ENCODE measurements at regions not wholly inside any gene's neighbourhood (a gene's known extent, or its start where the extent isn't known, plus 50 kb on each side); places are given as distances from the start of the nearest gene placed in this dataset.
"Not testable (repeated sequence)": the region's sequence is repeated elsewhere in the genome, so short reads cannot be mapped to it uniquely, and the experiment has no call there.

GRCh38 chr7:6938284-6938683, 112.2 kb upstream of the CCZ1B start:
- not testable (repeated sequence) for DNase-seq (ENCODE audit: low read depth in 1 of 2, low spot score in 1 of 2)

GRCh38 chr7:6939126-6939525, 113.1 kb upstream of the CCZ1B start:
- DNase-seq (ENCODE audit: low read depth in 1 of 2, low spot score in 1 of 2) = not testable (repeated sequence)

- not testable (repeated sequence) for DNase-seq (ENCODE audit: low read depth in 1 of 2, low spot score in 1 of 2)
Observed at GRCh38 chr7:6939896-6940295, 113.8 kb upstream of the CCZ1B start.

DNA sequence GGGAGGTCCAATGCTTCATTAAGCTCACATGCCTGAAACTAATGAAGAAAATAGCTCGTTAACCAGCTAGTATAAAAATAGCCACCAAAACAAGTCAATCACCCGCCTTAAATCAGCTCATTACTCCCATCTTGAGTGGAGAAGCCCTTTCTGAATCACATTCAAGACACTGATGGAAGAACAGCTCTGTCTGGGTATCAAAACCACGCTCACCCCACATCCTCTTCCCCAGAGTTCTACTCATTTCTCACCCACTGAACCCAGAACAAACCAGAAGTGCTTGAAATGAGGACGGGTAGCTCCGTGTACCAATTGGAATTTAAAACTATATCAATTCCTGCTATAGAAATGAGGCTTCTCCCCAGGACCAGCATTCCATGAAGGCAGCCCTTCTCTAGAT, 120.8 kb upstream of the CCZ1B start:
- DNase-seq (ENCODE audit: low read depth in 1 of 2, low spot score in 1 of 2) = not testable (repeated sequence)

- DNase-seq (ENCODE audit: low read depth in 1 of 2, low spot score in 1 of 2) = not testable (repeated sequence)
Observed at GRCh38 chr7:6950231-6950630, 124.2 kb upstream of the CCZ1B start.

DNA sequence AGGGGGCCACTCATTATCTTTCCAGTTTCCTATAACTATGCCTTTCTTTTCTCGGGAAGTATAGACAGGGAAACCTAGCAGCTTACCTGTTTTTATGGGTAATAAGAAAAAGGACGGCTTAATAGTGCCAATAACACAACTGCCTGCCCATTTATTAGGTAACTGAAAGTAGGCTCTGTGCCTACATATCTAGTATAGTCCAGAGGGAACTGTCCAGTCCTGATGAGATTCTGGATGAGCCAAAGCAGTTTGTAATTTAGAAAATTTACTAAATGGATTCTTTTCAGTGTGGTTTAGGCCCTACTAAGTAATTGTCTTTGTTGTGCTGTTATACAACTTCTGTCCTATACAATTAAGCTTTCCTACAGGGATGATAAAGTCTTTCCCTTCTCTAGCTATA, 125.5 kb upstream of the CCZ1B start:
- not testable (repeated sequence) for DNase-seq (ENCODE audit: low read depth in 1 of 2, low spot score in 1 of 2)

DNA sequence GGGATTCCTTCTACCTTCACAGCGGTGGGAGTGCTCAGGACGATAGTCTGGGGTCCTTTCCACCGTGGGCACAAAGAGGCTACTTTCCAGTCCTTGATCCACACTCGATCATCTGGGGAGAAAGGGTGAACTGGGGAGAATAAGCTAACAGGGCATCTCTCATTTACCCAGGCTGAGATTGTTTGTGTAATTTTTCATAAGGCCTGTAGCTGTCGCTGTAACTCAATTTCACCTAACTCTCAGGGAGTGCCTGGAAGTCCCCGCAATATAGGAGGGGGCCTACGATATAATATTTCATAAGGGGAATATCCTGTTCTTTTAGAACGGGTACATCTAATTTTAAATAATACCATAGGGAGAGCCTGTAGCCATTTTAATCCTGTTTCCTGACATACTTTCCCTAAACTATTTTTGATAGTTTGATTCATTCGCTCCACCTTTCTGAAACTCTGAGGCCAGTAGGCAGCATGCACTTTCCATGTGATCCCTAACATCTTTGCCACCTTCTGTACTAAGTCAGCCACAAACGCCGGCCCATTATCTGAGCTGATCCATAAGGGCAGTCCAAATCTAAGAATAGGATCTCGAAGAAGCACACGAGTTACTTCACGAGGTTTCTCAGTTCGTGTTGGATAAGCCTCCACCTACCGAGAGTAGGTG, 127.2 kb upstream of the CCZ1B start:
- DNase-seq (ENCODE audit: low read depth in 1 of 2, low spot score in 1 of 2) = not testable (repeated sequence)

- DNase-seq (ENCODE audit: low read depth in 1 of 2, low spot score in 1 of 2) = not testable (repeated sequence)
Observed at GRCh38 chr7:6953798-6954181, 127.7 kb upstream of the CCZ1B start.

DNA sequence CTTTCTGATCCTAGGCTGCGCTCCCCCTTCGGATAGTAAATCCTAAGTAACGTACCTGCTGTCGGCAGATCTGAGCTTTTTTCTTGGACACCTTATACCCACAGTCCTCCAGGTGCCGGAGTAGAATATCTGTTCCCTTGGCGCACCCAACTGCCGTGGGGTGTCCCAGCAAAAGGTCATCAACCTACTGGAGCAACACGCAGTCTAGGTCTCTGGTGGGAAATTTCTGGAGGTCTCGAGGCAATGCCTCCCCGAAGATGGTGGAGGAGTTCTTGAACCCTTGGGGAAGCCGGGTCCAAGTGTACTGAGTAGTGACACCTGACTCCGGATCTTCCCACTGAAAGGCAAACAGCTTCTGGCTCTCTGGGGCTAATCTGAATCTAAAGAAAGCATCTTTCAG, 129.3 kb upstream of the CCZ1B start:
- DNase-seq (ENCODE audit: low read depth in 1 of 2, low spot score in 1 of 2) = not testable (repeated sequence)

DNA sequence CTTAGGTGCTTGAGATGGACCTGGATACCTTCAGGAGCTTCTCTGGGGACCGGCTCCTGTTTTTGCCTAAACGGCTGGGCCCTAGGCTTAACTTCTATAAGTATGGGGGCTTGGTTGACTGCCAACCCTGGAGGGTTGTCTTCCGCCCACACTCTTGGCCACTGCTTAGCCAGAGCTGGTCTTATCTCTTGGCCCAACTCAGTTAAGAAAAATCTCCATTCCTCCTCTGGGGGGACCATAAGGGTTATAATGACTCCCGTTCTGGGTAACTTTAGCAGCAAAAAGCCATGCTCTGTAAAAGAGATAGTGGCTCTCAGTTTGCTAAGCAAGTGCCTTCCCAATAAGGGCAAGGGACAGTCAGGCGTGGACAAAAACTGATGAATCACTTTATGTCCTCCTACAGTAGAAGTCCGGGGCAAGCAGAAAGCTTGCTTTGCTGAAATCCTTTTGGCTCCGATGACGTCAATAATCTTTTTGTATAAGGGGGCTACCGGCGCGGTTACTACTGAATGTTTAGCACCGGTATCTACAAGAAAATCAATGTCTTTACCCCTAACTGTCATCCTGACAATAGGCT, 130.0 kb upstream of the CCZ1B start:
- DNase-seq (ENCODE audit: low read depth in 1 of 2, low spot score in 1 of 2) = not testable (repeated sequence)

DNA sequence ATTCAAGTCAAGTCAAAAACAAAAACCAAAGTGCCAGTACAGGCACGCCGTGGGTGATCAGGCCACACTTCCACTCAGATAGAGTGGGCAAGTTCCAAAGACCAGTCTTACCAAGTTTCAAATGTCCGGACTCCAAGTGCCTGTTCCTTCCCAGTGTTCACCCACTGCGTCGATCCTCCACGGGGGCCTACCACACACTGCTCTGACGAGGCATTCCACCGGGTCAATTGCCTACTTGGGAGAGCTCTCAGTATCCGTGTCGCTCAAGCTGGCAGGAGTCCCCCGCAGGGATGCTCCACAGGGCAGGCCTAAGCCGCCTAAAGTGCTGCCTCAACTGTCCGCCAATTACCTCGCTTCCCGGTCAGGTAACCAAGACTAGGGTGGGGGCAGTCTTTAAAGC, 132.3 kb upstream of the CCZ1B start:
- not testable (repeated sequence) for DNase-seq (ENCODE audit: low read depth in 1 of 2, low spot score in 1 of 2)

DNA sequence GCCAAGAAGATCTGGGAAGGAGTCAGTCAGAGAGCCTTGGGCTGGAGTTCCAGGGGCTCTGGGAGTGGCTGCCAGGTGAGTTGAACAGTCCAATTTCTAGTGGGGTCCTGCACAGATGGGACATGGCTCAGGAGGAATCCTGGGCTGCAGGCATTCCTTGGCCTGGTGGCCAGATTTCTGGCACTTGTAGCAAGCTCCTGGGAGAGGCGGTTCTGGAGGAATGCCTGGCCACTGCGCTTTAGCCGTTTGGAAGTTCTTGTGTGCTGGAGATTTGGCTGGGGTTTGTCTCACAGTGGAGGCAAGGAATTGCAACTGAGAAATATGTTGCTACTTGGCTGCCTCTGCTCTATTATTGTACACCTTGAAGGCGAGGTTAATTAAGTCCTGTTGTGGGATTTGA, 133.9 kb upstream of the CCZ1B start:
- DNase-seq (ENCODE audit: low read depth in 1 of 2, low spot score in 1 of 2) = not testable (repeated sequence)

- not testable (repeated sequence) for DNase-seq (ENCODE audit: low read depth in 1 of 2, low spot score in 1 of 2)
Observed at GRCh38 chr7:6962871-6963270, 136.8 kb upstream of the CCZ1B start.

DNA sequence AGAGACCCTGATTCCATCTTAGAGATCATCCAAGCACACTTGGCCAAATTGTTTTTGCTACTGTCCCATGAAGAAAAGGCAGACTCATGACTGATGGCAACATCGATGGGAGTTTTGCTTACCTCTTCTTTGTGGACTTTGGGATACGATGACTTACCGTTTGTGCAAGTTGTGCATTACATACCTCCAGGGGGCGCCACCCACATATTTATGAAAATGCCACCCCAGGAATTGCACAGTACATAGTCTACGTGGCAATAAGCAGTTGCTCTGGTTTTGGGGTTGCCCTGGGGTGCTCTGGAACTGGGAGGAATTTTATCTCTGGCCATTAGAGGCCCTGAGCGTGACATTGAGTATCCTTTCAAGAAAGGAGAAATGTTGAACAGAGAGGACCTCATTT, 139.0 kb upstream of the CCZ1B start:
- peak; percentile 19 to 40 for DNase-seq (ENCODE audit: low read depth in 1 of 2, low spot score in 1 of 2)

- not testable (repeated sequence) for DNase-seq (ENCODE audit: low read depth in 1 of 2, low spot score in 1 of 2)
Observed at GRCh38 chr7:6970180-6970579, 144.1 kb upstream of the CCZ1B start.

DNA sequence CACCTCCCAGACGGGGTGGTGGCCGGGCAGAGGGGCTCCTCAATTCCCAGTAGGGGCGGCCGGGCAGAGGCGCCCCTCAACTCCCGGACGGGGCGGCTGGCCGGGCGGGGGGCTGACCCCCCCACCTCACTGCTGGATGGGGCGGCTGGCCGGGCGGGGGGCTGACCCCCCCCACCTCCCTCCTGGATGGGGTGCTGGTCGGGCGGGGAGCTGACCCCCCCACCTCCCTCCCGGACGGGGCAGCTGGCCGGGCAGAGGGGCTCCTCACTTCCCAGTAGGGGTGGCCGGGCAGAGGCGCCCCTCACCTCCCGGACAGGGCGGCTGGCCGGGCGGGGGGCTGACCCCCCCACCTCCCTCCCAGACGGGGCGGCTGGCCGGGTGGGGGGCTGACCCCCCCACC, 148.8 kb upstream of the CCZ1B start:
- DNase-seq (ENCODE audit: low read depth in 1 of 2, low spot score in 1 of 2) = not testable (repeated sequence)

DNA sequence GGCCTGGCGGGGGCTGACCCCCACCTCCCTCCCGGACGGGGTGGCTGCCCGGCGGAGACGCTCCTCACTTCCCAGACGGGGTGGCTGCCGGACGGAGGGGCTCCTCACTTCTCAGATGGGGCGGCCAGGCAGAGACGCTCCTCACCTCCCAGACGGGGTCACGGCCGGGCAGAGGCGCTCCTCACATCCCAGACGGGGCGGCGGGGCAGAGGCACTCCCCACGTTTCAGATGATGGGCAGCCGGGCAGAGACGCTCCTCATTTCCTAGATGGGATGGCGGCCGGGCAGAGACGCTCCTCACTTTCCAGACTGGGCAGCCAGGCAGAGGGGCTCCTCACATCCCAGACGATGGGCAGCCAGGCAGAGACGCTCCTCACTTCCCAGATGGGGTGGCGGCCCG, 149.3 kb upstream of the CCZ1B start:
- DNase-seq (ENCODE audit: low read depth in 1 of 2, low spot score in 1 of 2) = not testable (repeated sequence)

GRCh38 chr7:6977368-6977767, 151.3 kb upstream of the CCZ1B start:
- DNase-seq (ENCODE audit: low read depth in 1 of 2, low spot score in 1 of 2) = not testable (repeated sequence)

DNA sequence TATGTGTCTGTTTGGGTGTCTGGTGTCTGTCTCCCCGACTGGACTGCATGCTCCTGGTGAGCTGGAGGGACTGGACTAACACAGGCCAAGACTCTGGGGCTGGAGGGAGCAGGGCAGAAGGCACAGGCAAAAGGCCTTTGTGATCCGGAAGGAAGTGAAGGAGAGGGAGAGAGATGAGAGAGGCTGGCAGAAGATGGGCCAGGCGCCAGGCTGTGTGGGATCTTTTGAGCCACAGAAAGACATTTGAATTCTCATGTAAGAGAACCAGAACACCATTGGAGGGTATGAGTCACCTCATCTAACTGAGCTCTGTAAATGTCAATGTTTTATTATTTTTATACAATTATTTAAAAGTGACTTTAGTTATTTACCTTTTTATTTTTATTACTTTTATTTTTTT, 152.3 kb upstream of the CCZ1B start:
- DNase-seq (ENCODE audit: low read depth in 1 of 2, low spot score in 1 of 2) = not testable (repeated sequence)

DNA sequence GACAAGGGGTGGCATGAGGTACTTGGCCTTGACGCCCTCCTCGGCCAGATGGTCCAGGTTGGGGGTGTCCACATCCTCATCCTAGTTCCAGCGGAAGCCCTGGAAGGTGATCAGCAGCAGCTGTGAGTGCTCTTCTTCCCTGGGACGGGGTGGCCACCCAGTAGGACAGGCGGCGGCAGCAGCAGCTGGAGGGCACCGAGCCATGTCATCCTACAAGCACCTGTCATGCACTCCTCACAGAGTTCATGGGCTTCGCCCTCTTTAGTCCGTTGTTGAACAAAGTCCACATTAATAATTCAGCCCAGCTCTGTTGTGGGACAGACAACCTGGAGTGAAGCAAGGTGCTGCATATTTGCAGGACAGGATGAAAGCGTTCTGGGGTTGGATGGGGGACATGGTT, 153.4 kb upstream of the CCZ1B start:
- not testable (repeated sequence) for DNase-seq (ENCODE audit: low read depth in 1 of 2, low spot score in 1 of 2)

- DNase-seq (ENCODE audit: low read depth in 1 of 2, low spot score in 1 of 2) = not testable (repeated sequence)
Observed at GRCh38 chr7:6982375-6982774, 156.3 kb upstream of the CCZ1B start.

- not testable (repeated sequence) for DNase-seq (ENCODE audit: low read depth in 1 of 2, low spot score in 1 of 2)
Observed at GRCh38 chr7:6986892-6987291, 160.8 kb upstream of the CCZ1B start.

DNA sequence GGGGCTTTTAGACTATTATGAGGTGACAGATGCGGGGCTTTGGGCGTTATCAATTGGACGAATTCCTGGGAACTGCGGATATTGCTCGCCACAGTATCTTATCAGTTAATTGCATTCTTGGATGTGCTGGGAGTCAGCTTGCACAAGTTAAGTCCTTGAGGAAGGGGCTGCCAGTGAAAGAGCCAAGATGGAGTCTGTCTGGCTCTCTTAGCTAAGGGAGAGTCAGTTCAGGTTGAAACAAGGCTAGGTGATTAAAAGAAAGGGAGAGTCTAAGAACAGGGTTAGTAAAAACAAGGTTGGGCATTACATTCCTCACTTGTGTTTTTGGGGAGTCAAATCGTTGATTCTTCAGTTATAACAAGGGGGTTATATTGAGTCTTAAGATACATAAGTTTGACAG, 162.5 kb upstream of the CCZ1B start:
- not testable (repeated sequence) for DNase-seq (ENCODE audit: low read depth in 1 of 2, low spot score in 1 of 2)
